Activated CD4-positive, alpha-beta T cell treated with anti-CD3 and anti-CD28 coated beads, Interleukin-2, amount 50 U/mL, for 48 hours (primary cell): ENCODE measurements at regions not wholly inside any gene's neighbourhood (a gene's known extent, or its start where the extent isn't known, plus 50 kb on each side); places are given as distances from the start of the nearest gene placed in this dataset.
"Not testable (repeated sequence)": the region's sequence is repeated elsewhere in the genome, so short reads cannot be mapped to it uniquely, and the experiment has no call there.

Experiments
- DNase-seq, 2 experiments: peaks; one replicate each; pipeline ENCODE4 v3.0.0-alpha.2; 2020

DNA sequence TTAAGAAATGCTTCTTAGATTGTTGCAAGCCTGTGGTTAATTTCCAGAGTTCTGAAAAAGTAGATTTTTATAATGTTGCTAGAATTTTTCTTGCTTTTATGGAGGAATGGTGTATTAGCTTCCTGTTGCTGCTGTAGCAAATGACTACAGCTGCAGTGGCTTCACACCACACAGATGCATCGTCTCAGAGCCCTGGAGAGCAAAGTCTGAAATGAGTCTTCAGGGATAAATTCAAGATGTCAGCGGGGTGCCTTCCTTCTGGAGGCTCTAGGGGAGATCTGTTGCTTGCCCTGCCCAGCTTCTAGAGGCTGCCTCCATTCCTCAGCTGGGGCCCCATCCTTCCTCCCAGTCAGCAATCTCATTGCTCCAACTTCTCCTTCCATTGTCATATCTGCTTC lies 187.8 kb downstream of the ZNF516 start:
- DNase-seq, result no peak

GRCh38 chr18:76306685-76307292 lies 188.3 kb downstream of the ZNF516 start:
- DNase-seq, result peak in 1 of 2 experiments; percentile 12

GRCh38 chr18:76285866-76286265 lies 209.2 kb downstream of the ZNF516 start:
- no peak for DNase-seq

DNA sequence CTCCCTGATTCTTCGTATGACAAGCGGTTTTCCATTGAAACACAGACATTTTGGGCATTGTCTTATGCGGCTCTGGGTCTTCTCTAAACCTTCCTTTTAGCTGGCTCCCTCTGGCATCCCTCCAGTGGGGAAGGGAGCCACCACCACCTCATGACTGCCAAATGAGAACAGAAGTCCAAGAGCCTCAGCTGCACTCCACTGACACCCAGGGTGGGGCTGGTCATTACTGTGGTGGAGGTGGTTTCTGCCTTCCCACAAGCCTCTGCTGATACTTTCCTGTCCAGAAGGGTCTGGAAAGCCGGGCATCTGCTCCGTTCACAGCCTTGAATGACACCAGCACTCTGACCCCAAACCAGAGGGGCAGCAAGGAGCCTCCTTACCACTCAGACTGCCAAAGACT lies 213.5 kb downstream of the ZNF516 start:
- DNase-seq, result no peak

- DNase-seq, result no peak
These were observed 217.2 kb downstream of the ZNF516 start for GRCh38 chr18:76277801-76278200.

- no peak for DNase-seq
These were observed 219.2 kb downstream of the ZNF516 start for GRCh38 chr18:76275727-76276313.

- no peak for DNase-seq
These were observed 220.4 kb downstream of the ZNF516 start for GRCh38 chr18:76274468-76275289.

GRCh38 chr18:76273956-76274355 lies 221.1 kb downstream of the ZNF516 start:
- no peak for DNase-seq

DNA sequence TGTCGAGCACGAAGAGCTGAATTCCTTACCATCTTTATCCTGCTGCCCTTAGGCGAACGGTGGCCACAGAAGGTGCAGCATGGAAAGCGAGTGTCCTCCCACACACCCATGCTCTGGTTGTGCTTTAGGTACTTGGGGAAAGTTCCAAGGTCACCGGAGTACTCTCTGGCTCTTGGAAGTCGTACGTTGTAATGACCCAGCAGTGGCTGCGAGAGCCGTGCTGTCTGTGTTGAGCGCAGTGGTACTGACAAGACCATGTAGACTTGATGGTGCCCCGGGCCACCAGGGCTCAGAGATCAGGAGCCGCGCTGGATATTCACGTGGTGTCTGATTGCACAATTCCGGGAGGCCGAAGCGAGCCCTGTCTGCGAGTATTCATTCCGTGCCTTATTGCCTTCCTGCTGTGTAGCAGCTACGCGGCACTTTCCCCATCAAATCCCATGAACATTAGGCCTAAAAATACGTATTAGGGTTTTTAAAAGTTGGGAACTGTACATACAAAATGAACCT lies 222.0 kb downstream of the ZNF516 start:
- DNase-seq, result no peak

DNA sequence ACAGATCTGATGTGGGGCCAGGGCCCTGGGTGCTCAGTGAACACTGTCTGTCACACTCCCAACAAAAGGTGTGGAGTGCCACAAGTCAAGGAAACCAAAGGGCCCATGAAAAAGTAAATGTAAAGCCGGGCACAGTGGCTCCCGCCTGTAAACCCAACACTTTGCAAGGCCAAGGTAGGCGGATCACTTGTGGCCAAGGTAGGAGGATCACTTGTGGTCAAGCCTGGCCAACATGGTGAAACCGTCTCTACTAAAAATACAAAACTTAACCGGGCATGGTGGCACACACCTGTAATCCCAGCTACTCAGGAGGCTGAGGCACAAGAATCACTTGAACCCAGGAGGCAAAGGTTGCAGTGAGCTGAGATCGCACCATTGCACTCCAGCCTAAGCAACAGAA lies 227.6 kb downstream of the ZNF516 start:
- not testable (repeated sequence) for DNase-seq

- DNase-seq, result no peak
These were observed 228.6 kb downstream of the ZNF516 start for GRCh38 chr18:76266236-76266991.

- DNase-seq, result no peak
These were observed 229.4 kb downstream of the ZNF516 start for GRCh38 chr18:76265497-76266235.

- no peak for DNase-seq
These were observed 230.2 kb downstream of the ZNF516 start for GRCh38 chr18:76264876-76265250.

- DNase-seq, result no peak
These were observed 230.7 kb downstream of the ZNF516 start for GRCh38 chr18:76264198-76264875.

- no peak for DNase-seq
These were observed 231.7 kb downstream of the ZNF516 start for GRCh38 chr18:76263046-76264005.

DNA sequence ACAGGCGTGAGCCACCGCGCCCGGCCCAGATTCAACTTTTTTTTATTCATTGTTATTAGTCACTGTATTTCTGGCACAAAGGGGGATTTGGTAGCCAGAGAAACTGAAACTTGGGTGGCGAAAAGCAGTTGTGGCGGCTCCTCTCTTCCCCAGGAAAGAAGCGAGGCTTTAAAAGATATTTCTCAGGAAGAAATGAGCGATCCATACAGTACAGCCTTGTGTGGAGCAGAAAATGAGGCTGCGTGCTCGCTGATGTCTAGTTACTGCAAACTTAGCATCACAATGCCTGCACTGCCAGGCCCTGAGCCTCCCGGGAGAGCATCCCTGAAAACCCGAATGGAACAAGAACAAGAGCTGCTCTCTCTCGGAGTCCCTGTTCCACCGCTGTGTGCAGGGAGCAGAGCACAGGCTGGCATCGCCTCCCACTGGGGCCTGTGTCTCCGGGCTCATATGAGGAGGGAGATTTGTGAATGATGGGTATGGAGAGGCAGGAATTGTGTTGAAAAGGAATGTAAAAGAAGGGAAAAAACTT lies 234.0 kb downstream of the ZNF516 start:
- no peak for DNase-seq

GRCh38 chr18:76259711-76260110 lies 235.3 kb downstream of the ZNF516 start:
- DNase-seq, result no peak

DNA sequence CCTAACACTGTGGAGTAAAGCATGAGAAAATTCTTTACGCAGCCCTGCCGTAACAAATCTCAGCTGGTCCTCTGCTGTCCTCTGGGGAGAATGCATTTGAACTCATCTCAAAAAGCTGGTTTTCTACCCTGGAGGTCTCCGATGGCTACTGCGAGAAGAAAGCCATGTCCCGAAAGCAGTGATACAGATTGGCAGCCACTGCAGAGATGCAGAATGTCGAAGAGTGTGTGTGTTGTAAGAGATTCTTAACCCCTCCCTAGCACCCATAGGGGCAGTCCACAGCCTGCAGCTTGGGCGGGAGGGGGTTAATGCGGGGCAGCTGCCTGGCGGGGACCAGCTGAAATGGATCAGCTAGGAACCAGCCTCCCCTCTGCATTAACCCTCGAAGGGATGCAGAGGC lies 235.9 kb downstream of the ZNF516 start:
- no peak for DNase-seq

DNA sequence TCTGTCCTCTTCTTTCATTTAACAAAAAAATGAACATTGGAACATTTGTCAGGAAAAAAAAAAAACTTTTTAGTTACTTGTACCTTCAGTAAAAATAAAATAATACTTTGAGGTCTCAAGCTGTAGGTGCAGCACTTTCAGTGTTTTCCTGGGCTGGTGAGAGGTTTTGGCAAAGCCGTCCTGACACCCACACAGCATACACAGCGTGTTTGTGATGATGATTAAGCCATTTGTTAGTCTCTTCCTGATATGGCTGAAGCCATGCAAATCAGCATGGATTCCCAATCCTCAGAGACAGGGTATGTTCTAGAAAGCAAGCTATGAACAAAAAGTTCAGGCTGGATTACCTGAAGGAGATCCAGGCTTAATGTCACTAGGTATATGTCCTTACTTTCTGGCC lies 236.8 kb downstream of the ZNF516 start:
- no peak for DNase-seq

DNA sequence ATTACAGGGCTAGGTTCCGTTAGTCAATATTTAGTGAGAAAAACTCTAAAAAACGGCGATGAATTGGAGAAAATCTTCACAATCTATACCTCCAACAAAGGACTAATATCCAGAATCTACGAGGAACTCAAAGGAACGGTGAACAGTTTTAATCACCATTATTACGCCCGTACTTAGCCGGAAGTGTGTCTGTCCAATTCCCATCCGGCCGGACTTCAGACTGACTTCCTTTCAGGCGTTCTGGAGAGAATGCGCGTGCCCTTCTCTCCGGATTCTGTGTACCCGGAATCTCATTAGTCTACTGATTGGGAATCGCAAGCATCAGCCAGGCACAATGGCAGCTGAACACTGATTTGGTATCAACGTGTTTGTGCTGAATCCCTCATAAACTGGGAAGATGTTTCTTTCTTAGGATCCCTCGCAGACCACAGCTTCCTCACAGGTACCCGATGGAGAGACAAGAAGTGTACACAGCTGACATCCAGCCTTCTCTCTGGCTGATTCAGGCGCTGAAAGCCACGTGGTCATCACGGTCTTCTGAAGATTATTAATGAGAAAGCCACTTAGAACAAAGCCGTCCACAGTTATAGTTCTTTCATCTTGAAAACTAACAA lies 239.9 kb downstream of the ZNF516 start:
- DNase-seq, result no peak
